HFFc6 (cell line): ENCODE measurements at regions not wholly inside any gene's neighbourhood (a gene's known extent, or its start where the extent isn't known, plus 50 kb on each side); places are given as distances from the start of the nearest gene placed in this dataset.
"Not testable (repeated sequence)": the region's sequence is repeated elsewhere in the genome, so short reads cannot be mapped to it uniquely, and the experiment has no call there.

Experiments
- DNase-seq: peaks from one replicate; pipeline ENCODE4 v3.0.0-alpha.2; 2018
- H3K27ac Mint-ChIP-seq: 2 replicates; pipeline ENCODE4 v1.8.0; 2020; ENCODE audit warnings: mild to moderate bottlenecking, mixed read lengths
- H3K27me3 Mint-ChIP-seq: 2 replicates; pipeline ENCODE4 v1.8.0; 2021; ENCODE audit warnings: mild to moderate bottlenecking, moderate library complexity, mixed read lengths; ENCODE audit not compliant: insufficient read depth
- H3K36me3 Mint-ChIP-seq: 2 replicates; pipeline ENCODE4 v1.8.0; 2021; ENCODE audit warnings: low read depth, mixed read lengths
- H3K4me1 Mint-ChIP-seq: 2 replicates; pipeline ENCODE4 v1.8.0; 2020; ENCODE audit warnings: low read depth, mixed read lengths
- H3K4me3 Mint-ChIP-seq: 2 replicates; pipeline ENCODE4 v1.8.0; 2020; ENCODE audit warnings: mild to moderate bottlenecking, moderate library complexity, mixed read lengths
- H3K9me3 Mint-ChIP-seq: 2 replicates; pipeline ENCODE4 v1.8.0; 2020; ENCODE audit warnings: mild to moderate bottlenecking, mixed read lengths
- TF ChIP-seq, protein P1 (sequence below): fragments of 200-600 bp; sonication (generic); IDR thresholded peaks from 2 replicates; pipeline ENCODE4 v1.5.0; 2021; ENCODE audit warnings: antibody characterized with exemption, mild to moderate bottlenecking

DNA sequence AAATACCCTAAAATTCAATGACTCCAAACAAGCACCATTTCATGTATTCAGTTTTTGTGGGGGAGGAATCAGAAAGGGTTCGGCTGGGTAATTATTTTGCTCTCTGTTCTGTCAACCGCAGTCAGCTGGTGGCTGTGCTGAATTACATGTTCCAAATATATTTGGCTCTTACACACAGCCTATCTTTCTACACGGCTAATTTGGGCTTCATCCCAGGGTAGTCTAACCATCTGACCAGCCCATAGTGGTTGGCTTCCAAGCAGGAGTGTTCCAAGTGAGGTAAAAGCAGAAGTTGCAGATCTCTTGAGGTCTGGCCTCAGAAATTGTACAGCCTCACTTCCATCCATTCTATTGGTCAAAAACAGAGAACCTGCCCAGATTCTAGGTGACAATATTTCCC is 760.8 kb upstream of the SEMA6D start:
- Mint-ChIP-seq H3K27ac (no peak overlapping the region), H3K4me1 (no peaks in the 10 kb centered on the region), H3K36me3 (no peaks in the 10 kb centered on the region), H3K4me3 (no peak overlapping the region), H3K9me3 (peaks cover 34% of the 10 kb centered on the region), H3K27me3 (no peaks in the 10 kb centered on the region)
- no peak for DNase-seq
- TF ChIP-seq, protein P1, sequence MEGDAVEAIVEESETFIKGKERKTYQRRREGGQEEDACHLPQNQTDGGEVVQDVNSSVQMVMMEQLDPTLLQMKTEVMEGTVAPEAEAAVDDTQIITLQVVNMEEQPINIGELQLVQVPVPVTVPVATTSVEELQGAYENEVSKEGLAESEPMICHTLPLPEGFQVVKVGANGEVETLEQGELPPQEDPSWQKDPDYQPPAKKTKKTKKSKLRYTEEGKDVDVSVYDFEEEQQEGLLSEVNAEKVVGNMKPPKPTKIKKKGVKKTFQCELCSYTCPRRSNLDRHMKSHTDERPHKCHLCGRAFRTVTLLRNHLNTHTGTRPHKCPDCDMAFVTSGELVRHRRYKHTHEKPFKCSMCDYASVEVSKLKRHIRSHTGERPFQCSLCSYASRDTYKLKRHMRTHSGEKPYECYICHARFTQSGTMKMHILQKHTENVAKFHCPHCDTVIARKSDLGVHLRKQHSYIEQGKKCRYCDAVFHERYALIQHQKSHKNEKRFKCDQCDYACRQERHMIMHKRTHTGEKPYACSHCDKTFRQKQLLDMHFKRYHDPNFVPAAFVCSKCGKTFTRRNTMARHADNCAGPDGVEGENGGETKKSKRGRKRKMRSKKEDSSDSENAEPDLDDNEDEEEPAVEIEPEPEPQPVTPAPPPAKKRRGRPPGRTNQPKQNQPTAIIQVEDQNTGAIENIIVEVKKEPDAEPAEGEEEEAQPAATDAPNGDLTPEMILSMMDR = no peak

DNA sequence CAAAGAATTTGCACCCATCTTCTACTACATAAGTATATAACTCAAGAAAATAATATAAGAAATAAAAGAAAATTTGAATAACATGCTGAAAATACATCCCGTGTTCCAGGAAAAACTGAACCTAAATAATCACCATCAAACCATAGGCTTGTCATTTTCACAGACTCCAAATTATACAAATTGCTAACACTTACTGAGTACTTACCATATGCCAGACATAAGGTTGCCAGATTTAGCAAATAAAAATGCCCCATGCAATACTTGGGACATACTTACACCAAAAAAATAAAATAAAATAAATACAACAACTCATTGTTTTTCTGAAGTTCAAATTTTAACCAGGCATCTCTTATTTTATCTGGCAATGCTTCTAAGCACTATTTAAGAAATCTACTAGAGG is 760.4 kb upstream of the SEMA6D start:
- Mint-ChIP-seq H3K27me3 (no peaks in the 10 kb centered on the region), H3K36me3 (no peaks in the 10 kb centered on the region), H3K4me3 (no peak overlapping the region), H3K4me1 (no peaks in the 10 kb centered on the region), H3K9me3 (peaks cover 35% of the 10 kb centered on the region), H3K27ac (no peak overlapping the region)
- TF ChIP-seq, protein P1 = no peak
- no peak for DNase-seq

DNA sequence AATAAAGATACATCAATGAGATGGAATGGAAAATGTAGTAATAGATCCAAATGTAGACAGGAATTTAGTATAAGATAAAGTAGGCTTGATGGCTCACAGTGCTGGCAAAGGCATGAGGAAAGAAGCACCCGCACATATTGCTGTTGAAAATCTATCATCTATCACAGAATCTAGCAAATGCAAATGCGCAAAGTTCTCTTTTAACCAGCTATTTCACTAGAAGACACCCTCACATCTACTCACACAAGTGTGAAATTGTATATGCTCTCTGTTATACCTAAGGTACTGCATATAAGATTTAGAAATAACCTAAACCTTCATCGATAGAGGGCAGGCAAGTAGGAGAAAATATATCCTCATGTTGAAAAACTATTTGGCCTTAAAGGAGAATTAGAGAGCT is 756.7 kb upstream of the SEMA6D start:
- no peaks in the 10 kb centered on the region for H3K4me1 Mint-ChIP-seq
- DNase-seq = no peak

DNA sequence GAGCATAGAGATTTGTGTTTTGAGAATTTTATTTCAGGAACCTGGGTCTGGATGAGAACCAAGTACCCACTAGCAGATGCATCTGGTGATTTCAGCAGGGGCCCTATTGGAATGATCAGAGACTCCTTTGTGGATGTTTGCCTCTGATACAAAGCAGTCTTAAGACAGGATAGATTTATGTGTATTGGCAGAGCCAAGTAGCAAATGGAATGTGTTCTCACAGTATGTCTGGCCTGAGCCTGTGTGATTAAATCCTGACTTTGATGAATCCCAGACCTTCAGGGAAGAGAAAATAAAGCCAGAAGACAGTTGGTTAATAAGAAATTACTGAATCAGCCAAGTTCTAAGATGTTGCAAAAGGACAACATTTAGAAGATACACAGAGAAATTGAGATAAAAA is 755.5 kb upstream of the SEMA6D start:
- no peak overlapping the region for H3K27ac Mint-ChIP-seq
- H3K27me3 Mint-ChIP-seq = no peaks in the 10 kb centered on the region
- TF ChIP-seq, protein P1 = no peak
- peaks cover 7% of the 10 kb centered on the region; the same call in 1 of the 2 replicates for H3K36me3 Mint-ChIP-seq
- peaks cover 52% of the 10 kb centered on the region for H3K9me3 Mint-ChIP-seq
- no peak for DNase-seq
- H3K4me3 Mint-ChIP-seq = no peak overlapping the region
- H3K4me1 Mint-ChIP-seq = no peaks in the 10 kb centered on the region

More for the DNA sequence above, 756.7 kb upstream of the SEMA6D start:
- Mint-ChIP-seq H3K9me3 (peaks cover 53% of the 10 kb centered on the region), H3K27me3 (no peaks in the 10 kb centered on the region), H3K36me3 (peaks cover 3% of the 10 kb centered on the region; the same call in 1 of the 2 replicates), H3K27ac (no peak overlapping the region), H3K4me3 (no peak overlapping the region)
- TF ChIP-seq, protein P1 = no peak

DNA sequence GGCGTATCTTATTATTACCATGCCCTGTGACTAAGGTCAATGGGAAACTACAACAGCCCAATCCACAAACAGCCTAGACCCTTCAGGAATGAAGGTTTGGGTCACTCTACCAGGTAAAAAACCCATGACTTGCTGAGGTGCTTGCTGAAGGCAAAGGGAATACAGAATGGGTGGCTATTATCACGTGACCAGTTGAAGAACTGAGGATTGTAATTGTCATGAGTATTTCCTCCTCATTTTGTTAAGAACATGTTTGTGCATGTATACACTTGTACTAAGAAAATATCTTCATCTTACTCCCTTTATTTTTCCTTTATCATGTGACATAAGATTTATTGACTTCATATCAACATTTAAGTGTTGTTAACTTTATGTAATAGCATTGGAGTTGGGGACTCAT is 729.2 kb upstream of the SEMA6D start:
- H3K9me3 Mint-ChIP-seq = peaks cover 66% of the 10 kb centered on the region

DNA sequence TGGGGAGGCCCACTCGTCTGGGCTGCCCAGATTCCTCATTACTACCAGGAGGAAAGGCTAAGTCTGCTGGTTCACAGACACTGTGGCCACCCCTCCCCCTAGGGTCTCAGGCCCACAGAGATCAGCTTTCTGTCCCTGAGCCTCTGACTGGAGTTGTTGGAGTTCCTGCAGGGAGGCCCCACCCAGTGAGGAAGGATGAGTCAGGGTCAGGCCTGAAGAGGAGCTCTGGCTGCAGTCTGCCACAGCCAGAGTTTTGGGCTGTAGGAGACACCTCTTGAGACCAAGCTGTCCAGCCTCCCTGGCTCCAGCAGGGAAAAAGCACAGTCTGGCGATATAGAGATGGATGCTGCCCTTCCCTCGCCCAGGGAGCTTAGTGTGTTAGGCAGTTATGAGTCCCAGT is 720.9 kb upstream of the SEMA6D start:
- H3K27me3 Mint-ChIP-seq = no peaks in the 10 kb centered on the region
- TF ChIP-seq, protein P1 = no peak
- peaks cover 64% of the 10 kb centered on the region for H3K9me3 Mint-ChIP-seq
- no peak overlapping the region for H3K4me3 Mint-ChIP-seq
- H3K27ac Mint-ChIP-seq = no peak overlapping the region
- DNase-seq = no peak
- peaks cover 7% of the 10 kb centered on the region; the same call in 1 of the 2 replicates for H3K36me3 Mint-ChIP-seq
- H3K4me1 Mint-ChIP-seq = no peaks in the 10 kb centered on the region

More for the DNA sequence above, 729.2 kb upstream of the SEMA6D start:
- H3K27me3 Mint-ChIP-seq, DNase-seq, H3K4me3 Mint-ChIP-seq, H3K27ac Mint-ChIP-seq, H3K4me1 Mint-ChIP-seq: not testable (repeated sequence)
- H3K36me3 Mint-ChIP-seq = peaks cover 12% of the 10 kb centered on the region; the same call in 1 of the 2 replicates
